ENCODE measurements at regions not wholly inside any gene's neighbourhood (a gene's known extent, or its start where the extent isn't known, plus 50 kb on each side); places are given as distances from the start of the nearest gene placed in this dataset.
"Not testable (repeated sequence)": the region's sequence is repeated elsewhere in the genome, so short reads cannot be mapped to it uniquely, and the experiment has no call there.

DNA sequence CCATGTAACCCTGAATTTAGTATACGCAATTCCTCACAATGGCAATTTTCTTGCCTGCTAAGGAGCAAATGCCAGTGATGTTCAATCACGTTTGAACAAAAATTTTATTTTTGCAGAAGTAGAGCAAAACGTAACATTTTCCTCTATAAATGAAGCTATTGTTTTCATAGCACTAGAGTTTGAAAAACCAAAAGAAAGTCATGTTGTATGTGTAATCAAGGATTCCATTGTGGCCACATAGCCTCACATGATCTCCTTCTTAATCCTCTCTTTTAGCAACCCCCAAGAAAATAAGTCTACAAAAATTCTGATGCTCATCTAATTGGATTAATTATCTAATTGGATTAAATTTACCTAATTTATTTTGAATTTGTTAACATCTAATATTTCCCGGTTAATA, 1217.4 kb upstream of the FLRT2 start:
- Histone ChIP-seq H3K27me3 (no peaks in the 10 kb centered on the region), H3K9me3 (no peaks in the 10 kb centered on the region), H3K4me3 (no peak overlapping the region), H3K27ac (no peak overlapping the region), H3K36me3 (no peaks in the 10 kb centered on the region), H3K4me1 (no peaks in the 10 kb centered on the region)
- TF ChIP-seq CTCF (IDR thresholded peaks at IDR 0.05) = no peak
- no peak for DNase-seq
- intact Hi-C loops (cut with DNase I) = no loop called here
- ATAC-seq = no peak

DNA sequence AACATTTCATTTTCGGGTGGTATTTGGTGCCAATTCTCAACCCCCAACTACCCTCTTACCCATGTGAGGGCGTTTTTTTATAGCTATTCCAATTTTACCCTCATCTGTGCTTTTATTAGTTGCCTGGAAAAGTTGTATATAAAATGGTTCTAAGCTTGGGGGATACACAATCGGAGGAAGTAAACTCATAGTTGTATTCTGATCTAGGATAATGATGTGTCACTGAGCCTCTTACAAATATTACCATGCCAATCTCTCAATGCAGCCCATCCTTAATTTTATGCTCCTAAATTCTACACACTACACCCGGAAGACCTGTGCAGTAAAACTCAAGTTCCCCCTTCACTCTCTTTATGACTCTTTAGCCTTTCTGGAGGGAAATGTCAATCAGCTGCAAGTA, 1206.5 kb upstream of the FLRT2 start:
- no peaks in the 10 kb centered on the region for H3K4me1 ChIP-seq
- no peak for TF ChIP-seq CTCF (IDR thresholded peaks at IDR 0.05)
- ATAC-seq = no peak
- H3K9me3 ChIP-seq = no peaks in the 10 kb centered on the region
- no peak for DNase-seq
- H3K4me3 ChIP-seq = no peak overlapping the region
- intact Hi-C loops (cut with DNase I) = no loop called here
- H3K27ac ChIP-seq = no peak overlapping the region
- no peaks in the 10 kb centered on the region for H3K27me3 ChIP-seq
- no peaks in the 10 kb centered on the region for H3K36me3 ChIP-seq

DNA sequence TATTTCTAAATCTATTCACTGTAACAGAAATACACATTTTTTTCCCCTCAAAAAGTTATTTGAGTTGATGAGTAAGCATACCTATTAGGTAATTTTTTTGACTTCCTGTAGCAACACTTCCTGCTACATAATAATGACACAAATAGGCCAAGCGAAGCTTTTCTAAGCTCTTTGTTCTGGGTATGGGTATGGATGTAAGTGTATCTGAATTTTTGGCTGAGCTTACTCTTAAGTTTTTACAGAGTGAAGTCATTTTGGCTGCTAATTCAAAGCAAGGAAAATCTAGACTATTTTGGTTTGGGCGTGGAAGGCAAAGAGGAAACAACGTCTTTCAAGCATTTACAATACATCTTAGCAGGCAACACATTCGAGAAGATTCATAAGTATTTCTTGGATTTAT, 1206.0 kb upstream of the FLRT2 start:
- Histone ChIP-seq H3K27me3 (no peaks in the 10 kb centered on the region), H3K4me3 (no peak overlapping the region), H3K4me1 (no peaks in the 10 kb centered on the region), H3K36me3 (no peaks in the 10 kb centered on the region), H3K9me3 (no peaks in the 10 kb centered on the region), H3K27ac (no peak overlapping the region)
- DNase-seq = no peak
- ATAC-seq = no peak
- intact Hi-C loops (cut with DNase I) = no loop called here
- no peak for TF ChIP-seq CTCF (IDR thresholded peaks at IDR 0.05)

DNA sequence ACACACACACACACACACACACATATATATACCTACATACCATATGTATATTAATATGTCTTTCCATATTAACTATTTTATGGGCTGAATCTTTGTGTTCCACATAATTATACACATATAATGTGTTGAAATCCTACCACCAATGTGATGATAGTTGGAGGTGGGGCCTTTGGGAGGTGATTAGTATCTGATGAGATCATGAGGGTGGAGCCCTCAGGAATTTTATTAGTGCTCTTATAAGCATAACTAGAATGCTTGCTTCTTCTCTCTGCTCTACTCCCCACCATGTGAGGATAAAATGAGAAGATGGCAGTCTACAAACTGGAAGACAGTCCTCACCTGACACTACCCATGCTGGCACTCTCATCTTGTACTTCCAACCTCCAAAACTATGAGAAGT, 1193.5 kb upstream of the FLRT2 start:
- H3K36me3 ChIP-seq = no peaks in the 10 kb centered on the region
- H3K4me3 ChIP-seq = no peak overlapping the region
- H3K27ac ChIP-seq = no peak overlapping the region
- no peaks in the 10 kb centered on the region for H3K9me3 ChIP-seq
- no peaks in the 10 kb centered on the region for H3K4me1 ChIP-seq
- no peak for DNase-seq
- intact Hi-C loops (cut with DNase I) = no loop called here
- ATAC-seq = no peak
- H3K27me3 ChIP-seq = no peaks in the 10 kb centered on the region
- TF ChIP-seq CTCF (IDR thresholded peaks at IDR 0.05) = no peak

- ATAC-seq (no peak), DNase-seq (no peak)
- no peaks in the 10 kb centered on the region for H3K27me3 ChIP-seq
- no peak overlapping the region for H3K4me3 ChIP-seq
- H3K36me3 ChIP-seq = no peaks in the 10 kb centered on the region
- no peak overlapping the region for H3K27ac ChIP-seq
- no peaks in the 10 kb centered on the region for H3K4me1 ChIP-seq
- no peaks in the 10 kb centered on the region for H3K9me3 ChIP-seq
- intact Hi-C loops (cut with DNase I) = no loop called here
- no peak for TF ChIP-seq CTCF (IDR thresholded peaks at IDR 0.05)
Measured at GRCh38 chr14:84340938-84341337, 1189.0 kb upstream of the FLRT2 start.

GRCh38 chr14:84341867-84342266, 1188.1 kb upstream of the FLRT2 start:
- H3K36me3 ChIP-seq; H3K9me3 ChIP-seq; ATAC-seq; intact Hi-C loops (cut with DNase I); H3K4me1 ChIP-seq; H3K27me3 ChIP-seq; DNase-seq; H3K4me3 ChIP-seq; H3K27ac ChIP-seq: not testable (repeated sequence)
